AG20443 (cell line): ENCODE measurements at regions not wholly inside any gene's neighbourhood (a gene's known extent, or its start where the extent isn't known, plus 50 kb on each side); places are given as distances from the start of the nearest gene placed in this dataset.
"Not testable (repeated sequence)": the region's sequence is repeated elsewhere in the genome, so short reads cannot be mapped to it uniquely, and the experiment has no call there.

Experiments used
- DNase-seq: peaks from one replicate; pipeline ENCODE4 v3.0.0; 2012; ENCODE audit warnings: low spot score, mixed read lengths

DNA sequence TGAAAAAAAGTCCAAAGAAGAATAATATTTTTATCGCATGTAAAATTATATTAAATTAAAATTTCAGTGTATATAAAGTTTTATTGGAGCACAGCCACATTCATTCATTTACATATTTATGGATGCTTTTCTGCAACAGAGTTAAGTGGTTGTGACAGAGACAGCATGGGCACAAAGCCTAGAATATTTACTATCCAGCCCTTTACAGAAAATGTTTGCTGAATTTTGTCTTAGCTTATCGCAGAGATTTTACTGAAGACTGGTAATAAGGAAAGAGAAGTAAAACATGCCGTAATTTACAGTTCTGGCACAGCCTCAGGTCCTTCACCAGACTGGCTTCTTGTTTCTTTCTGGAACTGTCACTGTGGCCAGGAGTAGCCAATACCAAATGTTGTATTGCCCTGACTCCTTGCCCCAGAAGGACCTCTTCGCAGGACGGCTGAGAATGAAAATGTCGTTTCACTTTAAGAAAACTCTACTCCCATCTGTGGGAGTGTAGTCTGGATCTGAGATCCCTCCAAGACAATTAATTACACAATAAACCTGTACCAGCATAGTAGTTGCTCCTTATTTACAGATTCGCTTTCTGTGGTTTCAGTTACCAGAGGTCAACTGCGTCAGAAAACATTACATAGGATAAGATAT lies 94.9 kb upstream of the GOT2 start:
- DNase-seq, result peak; percentile 13

DNA sequence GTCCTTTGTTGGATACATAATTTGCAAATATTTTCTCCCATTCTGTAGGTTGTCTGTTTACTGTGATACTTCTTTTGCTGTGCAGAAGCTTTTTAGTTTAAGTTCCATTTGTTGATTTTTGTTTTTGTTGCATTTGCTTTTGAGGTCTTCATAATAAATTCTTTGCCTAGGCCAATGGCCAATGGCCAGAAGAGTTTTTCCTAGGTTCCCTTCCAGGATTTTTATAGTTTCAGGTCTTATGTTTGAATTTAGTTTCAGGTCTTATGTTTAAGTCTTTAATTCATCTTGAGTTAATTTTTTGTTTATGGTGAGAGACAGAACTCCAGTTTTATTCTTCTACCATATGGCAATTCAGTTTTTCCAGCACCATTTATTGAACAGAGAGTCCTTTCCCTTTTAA lies 90.1 kb upstream of the GOT2 start:
- DNase-seq, result no peak

DNA sequence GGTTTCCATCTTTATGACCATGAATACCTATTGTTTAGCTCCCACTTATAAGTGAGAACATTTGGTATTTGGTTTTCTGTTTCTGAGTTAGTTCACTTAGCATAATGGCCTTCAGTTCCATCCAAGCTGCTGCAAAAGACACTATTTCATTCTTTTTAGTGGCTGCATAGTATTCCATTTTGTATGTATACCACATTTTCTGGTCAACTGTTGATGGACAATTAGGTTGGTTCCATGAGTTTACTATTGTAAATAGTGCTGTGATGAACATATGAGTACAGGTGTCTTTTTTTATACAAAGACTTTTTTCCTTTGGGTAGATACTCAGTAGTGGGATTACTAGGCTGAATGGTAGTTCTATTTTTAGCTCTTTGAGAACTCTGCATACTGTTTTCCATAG lies 87.8 kb upstream of the GOT2 start:
- DNase-seq, result no peak

DNA sequence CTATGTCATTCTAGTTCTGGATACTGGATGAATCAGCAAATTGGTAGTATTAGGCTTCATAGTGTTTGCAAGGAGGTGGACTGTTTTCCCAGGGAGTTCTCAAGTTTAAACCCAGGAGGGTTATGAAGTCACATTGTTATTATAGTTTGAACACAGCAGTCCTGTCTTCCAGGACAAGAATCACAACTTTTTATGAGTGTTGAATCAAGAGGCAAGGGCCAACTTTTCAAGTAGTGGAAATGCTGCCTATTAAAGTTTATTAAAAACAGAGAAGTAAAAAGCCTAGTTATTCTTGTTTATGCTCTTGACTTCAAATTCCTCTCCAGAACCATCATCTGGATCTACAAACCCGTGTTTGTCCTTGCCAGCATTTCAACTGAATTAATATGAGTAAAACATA lies 86.3 kb upstream of the GOT2 start:
- no peak for DNase-seq

DNA sequence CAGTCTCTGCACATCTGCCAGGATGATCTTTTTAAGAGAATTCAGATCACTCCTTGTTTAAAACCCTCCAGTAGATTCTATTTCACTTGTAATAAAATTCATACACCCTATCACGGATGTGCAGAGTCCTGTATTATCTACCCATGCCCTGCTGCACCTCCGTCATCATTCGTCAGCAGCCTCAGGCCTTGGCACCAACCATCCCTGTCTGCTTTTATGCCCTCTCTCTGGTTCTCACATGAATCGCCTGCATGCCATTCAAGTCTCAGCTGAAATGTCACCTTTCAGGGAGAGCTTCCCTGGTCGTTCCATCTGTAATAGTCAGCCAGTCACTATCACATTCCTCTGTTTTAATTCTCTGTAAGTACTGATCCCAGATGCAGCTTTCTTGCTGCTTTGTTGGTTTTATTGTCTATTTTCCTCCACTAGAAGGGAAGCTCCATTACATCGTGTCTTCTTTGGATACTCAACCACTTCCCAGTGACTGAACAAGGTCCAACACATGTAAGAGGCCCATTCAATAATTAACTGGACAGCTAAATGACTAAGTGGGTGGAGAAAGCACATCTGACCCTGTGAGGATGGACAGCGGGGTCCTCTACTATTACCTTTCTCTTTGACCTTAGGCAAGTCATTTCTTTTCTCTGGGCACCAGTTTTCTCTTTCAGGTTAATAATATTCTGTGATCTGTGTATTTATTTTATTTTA lies 81.2 kb upstream of the GOT2 start:
- DNase-seq, result no peak

DNA sequence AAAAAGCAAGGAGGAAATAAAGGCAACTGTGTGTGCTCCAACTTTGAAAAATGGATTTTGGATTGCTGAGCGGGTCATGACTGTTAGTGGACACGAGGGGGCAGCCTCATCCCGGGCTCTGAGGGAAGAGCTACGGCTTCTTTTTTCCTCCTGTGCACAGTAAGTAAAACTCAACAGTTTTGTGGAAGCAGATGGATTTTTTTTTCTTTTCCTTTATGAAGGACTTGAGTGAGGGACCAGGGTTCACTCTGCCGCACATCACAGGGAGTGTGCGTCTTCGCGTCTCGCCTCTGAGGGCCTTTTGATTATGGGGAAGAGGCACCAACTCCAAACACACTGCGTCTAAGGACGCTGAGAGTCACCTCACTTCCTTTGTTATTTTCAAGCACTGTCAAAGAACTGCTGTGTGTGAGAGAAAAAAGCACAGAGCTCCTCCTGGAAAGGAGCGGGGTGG lies 80.3 kb upstream of the GOT2 start:
- DNase-seq, result peak; percentile 84

DNA sequence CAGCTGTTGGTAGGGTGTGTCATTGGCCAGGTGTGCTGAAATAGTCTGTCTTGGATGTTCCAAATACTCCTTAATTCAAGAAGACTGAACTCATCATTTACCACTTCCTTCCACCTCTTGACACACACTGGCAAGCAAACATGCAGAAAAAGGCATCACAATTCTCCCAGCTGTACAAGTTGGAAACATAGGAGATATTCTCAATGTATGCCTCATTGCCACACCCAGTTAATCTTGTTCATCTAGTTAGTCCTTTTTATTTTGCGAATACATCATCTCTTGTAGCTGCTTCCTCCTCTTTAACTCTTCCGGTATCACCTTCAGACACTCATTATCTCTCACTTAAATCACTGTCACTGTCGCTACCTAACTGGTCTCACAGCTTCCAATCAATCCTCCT lies 75.1 kb upstream of the GOT2 start:
- DNase-seq, result no peak

DNA sequence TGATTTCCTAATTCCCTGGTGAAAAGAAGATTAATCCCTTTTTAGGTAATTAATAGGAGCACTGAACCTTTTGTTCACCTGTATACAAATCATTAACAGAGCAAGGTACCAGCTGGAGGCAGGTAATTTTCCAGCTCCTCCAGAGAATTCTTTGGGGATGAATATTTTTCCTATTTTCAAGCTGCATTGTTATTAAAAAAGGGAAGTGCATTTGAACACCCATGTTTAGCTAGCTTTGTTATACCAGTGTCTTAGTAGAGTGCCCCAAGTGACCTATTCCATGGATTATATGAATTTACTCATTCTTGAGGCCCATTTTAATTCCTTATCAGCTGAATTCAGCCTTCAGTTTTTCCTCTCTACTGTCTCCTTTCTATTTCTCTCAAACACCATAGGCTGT lies 73.2 kb upstream of the GOT2 start:
- DNase-seq, result no peak

DNA sequence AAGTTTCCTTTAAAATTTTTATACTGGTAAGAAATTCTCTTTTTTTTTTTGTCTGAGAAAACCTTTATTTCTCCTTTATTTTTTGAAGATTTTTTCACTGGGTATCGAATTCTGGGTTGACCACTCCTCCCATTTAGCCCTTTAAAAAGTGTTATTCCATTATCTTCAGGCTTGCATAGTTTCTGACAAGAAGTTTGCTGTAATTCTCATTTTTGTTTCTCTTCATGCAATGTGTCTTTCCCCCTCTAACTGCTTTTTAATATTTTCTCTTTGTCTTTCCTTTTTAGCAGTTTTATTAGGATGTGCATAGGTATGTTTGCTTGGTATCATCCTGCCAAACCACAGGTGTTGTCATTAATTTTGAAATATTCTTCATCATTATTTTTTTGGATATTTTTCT lies 67.7 kb upstream of the GOT2 start:
- no peak for DNase-seq

DNA sequence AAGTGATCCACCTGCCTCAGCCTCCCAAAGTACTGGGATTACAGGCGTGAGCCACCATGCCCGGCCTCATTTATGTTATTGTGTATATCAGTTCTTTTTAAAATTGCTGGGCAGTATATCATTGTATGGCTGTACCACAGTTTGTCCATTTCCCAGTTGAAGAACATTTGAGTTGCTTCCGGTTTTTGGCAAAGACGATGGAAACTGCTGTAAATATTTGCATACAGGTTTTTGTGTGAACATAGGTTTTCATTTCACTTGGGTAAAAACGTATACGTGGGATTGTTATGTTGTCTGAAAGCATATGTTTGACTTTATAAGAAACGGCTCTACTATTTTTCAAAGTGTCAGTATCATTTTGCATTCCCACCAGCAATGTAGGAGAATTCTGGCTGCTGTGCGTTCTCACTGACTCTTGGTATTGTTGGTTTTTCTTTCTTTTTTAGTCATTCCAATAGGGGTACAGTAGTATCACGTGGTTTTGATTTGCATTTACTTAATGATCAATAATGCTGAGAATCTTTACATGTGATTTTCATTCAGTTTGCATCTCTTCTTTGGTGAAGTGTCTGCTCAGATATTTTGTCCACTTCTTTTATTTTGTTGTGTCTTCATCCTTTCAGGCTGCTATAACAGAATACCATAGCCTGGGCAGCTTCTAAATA lies 63.2 kb upstream of the GOT2 start:
- no peak for DNase-seq

DNA sequence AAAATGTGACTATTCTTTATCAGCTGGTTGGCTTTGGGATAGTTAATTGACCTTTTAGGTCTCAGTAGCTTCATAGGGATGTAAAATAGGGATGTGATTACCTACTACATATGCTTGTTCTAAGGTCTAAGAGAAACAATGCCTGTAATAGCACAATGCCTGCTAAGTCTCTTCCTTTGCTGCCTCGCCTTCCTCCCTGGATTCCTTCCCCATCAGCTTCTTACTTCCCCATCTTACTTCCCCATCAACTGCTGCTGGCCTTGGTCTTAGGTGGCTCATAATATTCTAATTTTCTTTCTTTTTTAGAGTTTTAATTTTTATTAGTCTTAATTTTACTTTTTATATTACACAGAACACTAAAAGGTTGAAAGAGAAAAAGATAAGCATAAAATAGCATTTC lies 59.2 kb upstream of the GOT2 start:
- no peak for DNase-seq

DNA sequence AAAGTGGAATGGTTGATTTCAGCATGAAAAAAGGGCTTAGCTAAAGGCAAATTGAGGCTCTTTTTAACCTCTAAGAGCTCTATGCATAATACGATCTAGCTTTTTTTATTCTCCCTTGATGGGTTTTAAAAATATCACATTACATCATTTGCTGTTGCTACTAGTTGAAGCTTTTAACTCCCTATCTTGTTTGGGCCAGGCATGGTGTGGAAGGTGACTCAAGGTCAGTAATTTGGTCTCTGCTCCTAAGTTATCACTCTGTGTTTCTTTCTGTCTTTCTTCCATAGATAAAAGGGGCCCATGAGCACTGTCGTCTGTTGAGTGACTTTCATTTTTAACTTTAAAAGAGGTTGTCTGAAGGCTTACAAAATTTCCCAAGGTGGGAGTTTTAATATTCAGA lies 58.1 kb upstream of the GOT2 start:
- DNase-seq, result no peak

DNA sequence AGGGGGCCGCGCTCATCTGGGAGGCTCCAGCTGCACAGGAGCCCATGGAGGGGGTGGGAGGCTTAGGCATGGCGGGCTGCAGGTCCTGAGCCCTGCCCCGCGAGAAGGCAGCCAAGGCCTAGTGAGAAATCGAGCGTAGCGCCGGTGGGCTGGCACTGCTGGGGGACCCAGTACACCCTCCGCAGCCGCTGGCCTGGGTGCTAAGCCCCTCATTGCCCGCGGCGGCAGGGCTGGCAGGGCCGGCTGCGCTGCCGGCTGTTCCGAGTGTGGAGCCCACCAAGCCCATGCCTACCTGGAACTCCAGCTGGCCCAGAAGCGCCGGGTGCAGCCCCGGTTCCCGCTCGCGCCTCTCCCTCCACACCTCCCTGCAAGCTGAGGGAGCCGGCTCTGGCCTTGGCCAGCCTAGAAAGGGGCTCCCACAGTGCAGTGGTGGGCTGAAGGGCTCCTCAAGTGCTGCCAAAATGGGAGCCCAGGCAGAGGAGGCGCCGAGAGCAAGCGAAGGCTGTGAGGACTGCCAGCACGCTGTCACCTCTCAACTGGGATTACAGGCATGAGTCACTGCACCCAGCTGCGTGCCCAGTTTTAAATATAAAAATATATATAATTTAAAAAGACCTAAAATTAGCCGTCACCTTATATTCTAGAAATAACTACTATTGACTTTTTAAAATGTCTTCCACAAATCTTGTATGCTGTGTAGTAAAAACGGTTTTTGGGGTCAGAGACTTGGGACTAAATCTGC lies 56.9 kb upstream of the GOT2 start:
- DNase-seq, result not testable (repeated sequence)

DNA sequence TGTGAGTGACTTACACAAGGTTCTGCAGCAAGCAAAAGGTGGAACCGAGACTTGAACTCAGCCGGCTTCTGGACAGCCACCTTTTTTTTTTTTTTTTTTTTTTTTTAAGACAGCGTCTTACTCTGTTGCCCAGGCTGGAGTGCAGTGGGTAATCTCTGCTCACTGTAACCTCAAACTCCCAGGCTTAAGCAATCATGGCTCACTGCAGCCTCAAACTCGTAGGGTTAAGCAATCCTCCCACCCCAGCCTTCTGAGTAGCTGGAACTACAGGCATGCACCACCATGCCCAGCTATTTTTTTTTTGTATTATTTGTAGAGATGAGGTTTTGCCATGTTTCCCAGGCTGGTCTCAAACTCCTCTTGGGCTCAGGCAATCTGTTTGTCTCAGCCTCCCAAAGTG lies 55.2 kb upstream of the GOT2 start:
- DNase-seq, result no peak
